Tibial artery (tissue), 4 donors: ENCODE measurements at regions not wholly inside any gene's neighbourhood (a gene's known extent, or its start where the extent isn't known, plus 50 kb on each side); places are given as distances from the start of the nearest gene placed in this dataset.

ENCODE experiments used
- DNase-seq, 2 donors: peaks; one replicate each; pipeline ENCODE4 v3.0.0-alpha.2; 2019
- H3K27ac ChIP-seq, 2 donors: fragments of 200-600 bp; sonication (generic) in 1 of 2; 1 replicate in 1 of 2; 2 replicates in 1 of 2; pipeline ENCODE4 v1.5.1; 2018 to 2019; ENCODE audit warnings: mild to moderate bottlenecking in 1 of 2
- H3K27me3 ChIP-seq, 2 donors: fragments of 200-600 bp; sonication (generic) in 1 of 2; one replicate each; pipeline versions ENCODE4 v1.5.1 to v1.6.0; 2016 to 2019
- H3K36me3 ChIP-seq, 3 donors: fragments of 200-600 bp; sonication (generic) in 2 of 3; one replicate each; pipeline ENCODE4 v1.5.1; 2016 to 2019; ENCODE audit warnings: mild to moderate bottlenecking in 2 of 3
- H3K4me1 ChIP-seq, 4 donors: fragments of 200-600 bp; sonication (generic) in 2 of 4; 1 replicate in 3 of 4; 2 replicates in 1 of 4; pipeline ENCODE4 v1.5.1; 2016 to 2019
- H3K4me3 ChIP-seq, 2 donors: fragments of 200-600 bp; sonication (generic) in 1 of 2; 1 replicate in 1 of 2; 2 replicates in 1 of 2; pipeline ENCODE4 v1.5.1; 2018 to 2019; ENCODE audit warnings: mild to moderate bottlenecking in 2 of 2
- H3K9me3 ChIP-seq, 3 donors: fragments of 200-600 bp; sonication (generic) in 1 of 3; one replicate each; pipeline ENCODE4 v1.5.1; 2016 to 2019
- intact Hi-C: fragments of 100-400 bp; cut with DNase I; formaldehyde crosslinking; loops from one replicate; pipeline ENCODE4 v1.15.0; 2023; ENCODE audit warnings: low total_unique reads
- TF ChIP-seq, protein P1 (sequence below), 2 experiments: fragments of 200-600 bp in 1 of 2; fragments of 450-650 bp in 1 of 2; IDR thresholded peaks; one replicate each; pipeline ENCODE4 v1.5.1; 2017 to 2019; ENCODE audit warnings: antibody characterized with exemption in 2 of 2, mild to moderate bottlenecking in 1 of 2, moderate library complexity in 1 of 2

DNA sequence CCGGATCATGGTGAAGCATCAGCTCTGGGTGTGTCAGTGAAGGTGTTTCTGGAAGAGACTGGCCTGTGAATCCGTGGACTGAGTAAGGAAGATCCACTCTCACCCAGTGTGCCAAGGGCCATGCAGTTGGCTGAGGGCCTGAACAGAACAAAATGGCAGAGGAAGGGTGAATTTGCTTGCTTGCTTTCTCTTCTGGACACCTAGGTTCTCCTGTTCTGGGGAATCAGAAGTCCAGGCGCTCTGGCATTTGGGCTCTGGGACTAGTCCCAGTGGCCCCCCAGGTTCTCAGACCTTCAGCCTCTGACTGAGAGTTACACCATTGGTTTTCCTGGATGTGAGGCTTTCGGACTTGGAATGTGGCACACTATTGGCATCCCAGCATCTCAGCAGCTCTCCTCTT, 1170.8 kb downstream of the TBC1D22A start:
- Histone ChIP-seq H3K4me1 (no peaks in the 10 kb centered on the region), H3K9me3 (peaks cover 0 to 9% (median 6%) of the 10 kb centered on the region in 3 donors), H3K36me3 (no peaks in the 10 kb centered on the region), H3K27me3 (no peaks in the 10 kb centered on the region), H3K27ac (no peak overlapping the region), H3K4me3 (no peak overlapping the region)
- DNase-seq: no peak
- intact Hi-C loops: no loop called here
- TF ChIP-seq, protein P1, sequence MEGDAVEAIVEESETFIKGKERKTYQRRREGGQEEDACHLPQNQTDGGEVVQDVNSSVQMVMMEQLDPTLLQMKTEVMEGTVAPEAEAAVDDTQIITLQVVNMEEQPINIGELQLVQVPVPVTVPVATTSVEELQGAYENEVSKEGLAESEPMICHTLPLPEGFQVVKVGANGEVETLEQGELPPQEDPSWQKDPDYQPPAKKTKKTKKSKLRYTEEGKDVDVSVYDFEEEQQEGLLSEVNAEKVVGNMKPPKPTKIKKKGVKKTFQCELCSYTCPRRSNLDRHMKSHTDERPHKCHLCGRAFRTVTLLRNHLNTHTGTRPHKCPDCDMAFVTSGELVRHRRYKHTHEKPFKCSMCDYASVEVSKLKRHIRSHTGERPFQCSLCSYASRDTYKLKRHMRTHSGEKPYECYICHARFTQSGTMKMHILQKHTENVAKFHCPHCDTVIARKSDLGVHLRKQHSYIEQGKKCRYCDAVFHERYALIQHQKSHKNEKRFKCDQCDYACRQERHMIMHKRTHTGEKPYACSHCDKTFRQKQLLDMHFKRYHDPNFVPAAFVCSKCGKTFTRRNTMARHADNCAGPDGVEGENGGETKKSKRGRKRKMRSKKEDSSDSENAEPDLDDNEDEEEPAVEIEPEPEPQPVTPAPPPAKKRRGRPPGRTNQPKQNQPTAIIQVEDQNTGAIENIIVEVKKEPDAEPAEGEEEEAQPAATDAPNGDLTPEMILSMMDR (IDR thresholded peaks at IDR 0.05): no peak

DNA sequence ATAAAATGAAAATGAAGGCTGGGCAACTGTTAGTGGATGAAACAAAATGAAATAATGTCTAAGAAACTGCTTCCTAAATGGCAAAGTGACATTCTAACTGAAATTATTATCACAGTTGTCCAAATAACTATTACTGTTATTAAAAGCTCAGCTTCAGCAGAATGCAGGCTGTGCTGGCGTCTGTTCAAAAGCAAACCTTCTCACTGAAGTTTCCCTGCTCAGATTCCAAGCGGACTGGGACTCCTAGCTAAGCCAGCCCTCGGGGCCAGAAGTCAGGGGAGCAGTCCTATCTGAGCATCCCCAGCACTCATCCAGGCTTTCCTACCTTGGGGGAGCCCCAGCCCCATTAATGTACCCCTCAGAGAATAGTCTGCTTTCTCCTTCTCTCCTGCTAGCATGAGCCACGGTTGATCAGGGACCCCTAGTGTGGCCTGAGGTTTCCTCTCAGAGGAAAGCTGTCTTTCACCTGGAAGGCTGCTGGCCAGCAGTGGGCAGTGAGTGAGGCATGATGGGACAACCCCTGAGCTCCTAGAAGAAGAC, 1167.3 kb downstream of the TBC1D22A start:
- Histone ChIP-seq H3K4me1 (no peaks in the 10 kb centered on the region), H3K27ac (no peak overlapping the region), H3K9me3 (peaks cover 0 to 6% (median 0%) of the 10 kb centered on the region in 3 donors), H3K27me3 (no peaks in the 10 kb centered on the region), H3K4me3 (no peak overlapping the region), H3K36me3 (no peaks in the 10 kb centered on the region)
- intact Hi-C loops: no loop called here
- TF ChIP-seq, protein P1 (IDR thresholded peaks at IDR 0.05): no peak
- DNase-seq: no peak

DNA sequence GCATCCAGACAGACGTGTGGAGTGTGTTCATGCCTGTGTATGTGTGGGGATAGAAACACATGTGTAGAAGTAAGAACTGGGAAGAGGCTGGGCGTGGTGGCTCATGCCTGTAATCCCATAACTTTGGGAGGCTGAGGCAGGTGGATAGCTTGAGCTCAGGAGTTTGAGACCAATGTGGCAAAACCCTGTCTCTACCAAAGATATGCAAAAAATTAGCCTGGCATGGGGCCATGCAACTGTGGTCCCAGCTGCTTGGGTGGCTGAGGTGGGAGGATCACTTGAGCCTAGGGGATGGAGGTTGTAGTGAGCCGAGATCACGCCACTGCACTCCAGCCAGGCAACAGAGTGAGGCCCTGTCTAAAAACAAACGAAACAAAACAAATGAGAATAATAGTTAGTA, 1166.6 kb downstream of the TBC1D22A start:
- Histone ChIP-seq H3K9me3 (peaks cover 0 to 6% (median 3%) of the 10 kb centered on the region in 3 donors), H3K4me1 (no peaks in the 10 kb centered on the region), H3K27me3 (no peaks in the 10 kb centered on the region), H3K36me3 (no peaks in the 10 kb centered on the region), H3K27ac (no peak overlapping the region), H3K4me3 (no peak overlapping the region)
- intact Hi-C loops: no loop called here
- DNase-seq: no peak
- TF ChIP-seq, protein P1 (IDR thresholded peaks at IDR 0.05): no peak

GRCh38 chr22:47928631-47929030, 1166.2 kb downstream of the TBC1D22A start:
- Histone ChIP-seq H3K27me3 (no peaks in the 10 kb centered on the region), H3K4me1 (no peaks in the 10 kb centered on the region), H3K36me3 (no peaks in the 10 kb centered on the region), H3K4me3 (no peak overlapping the region), H3K27ac (no peak overlapping the region), H3K9me3 (peaks cover 0 to 6% (median 5%) of the 10 kb centered on the region in 3 donors)
- TF ChIP-seq, protein P1 (IDR thresholded peaks at IDR 0.05): no peak
- intact Hi-C loops: no loop called here
- DNase-seq: no peak

DNA sequence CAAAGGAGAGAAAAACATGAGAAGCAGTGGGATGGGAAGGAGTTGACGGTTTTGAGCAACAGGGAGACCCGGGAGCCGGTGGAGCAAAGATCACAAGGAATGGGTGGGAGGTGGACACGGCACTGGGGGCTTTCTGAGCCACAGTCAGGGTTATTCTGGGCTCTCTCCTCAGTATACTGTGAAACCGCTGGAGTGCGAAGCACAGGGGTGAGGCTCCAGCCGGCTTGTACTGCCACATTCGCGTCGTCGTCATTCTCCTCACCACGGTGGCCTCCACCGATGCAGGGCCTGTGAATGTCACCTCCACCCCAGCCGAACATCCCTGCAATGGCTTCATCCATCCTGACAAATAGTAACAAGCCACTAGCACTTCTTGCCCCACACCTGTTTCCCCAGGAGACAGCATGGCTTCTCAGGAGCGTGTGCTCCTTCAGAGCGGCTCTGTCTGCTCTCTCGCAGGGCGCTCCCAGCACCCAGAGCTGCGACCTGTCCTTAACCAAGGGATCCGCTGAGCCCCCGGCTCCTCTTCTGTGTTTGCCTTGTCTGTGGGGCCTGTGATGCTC, 1165.3 kb downstream of the TBC1D22A start:
- intact Hi-C loops: no loop called here
- Histone ChIP-seq H3K9me3 (peaks cover 0 to 5% (median 0%) of the 10 kb centered on the region in 3 donors), H3K27ac (no peak overlapping the region), H3K4me3 (no peak overlapping the region), H3K27me3 (no peaks in the 10 kb centered on the region), H3K4me1 (no peaks in the 10 kb centered on the region), H3K36me3 (no peaks in the 10 kb centered on the region)
- no peak for DNase-seq
- TF ChIP-seq, protein P1 (IDR thresholded peaks at IDR 0.05): no peak
